Suprapubic skin (tissue), 3 donors: ENCODE measurements at regions not wholly inside any gene's neighbourhood (a gene's known extent, or its start where the extent isn't known, plus 50 kb on each side); places are given as distances from the start of the nearest gene placed in this dataset.

Source experiments
- CTCF ChIP-seq, 2 donors: fragments of 200-600 bp in 1 of 2; fragments of 450-650 bp in 1 of 2; sonication (generic) in 1 of 2; IDR thresholded peaks; one replicate each; pipeline ENCODE4 v1.5.1; 2016 to 2019; ENCODE audit warnings: antibody characterized with exemption in 2 of 2, mild to moderate bottlenecking in 1 of 2, moderate library complexity in 1 of 2
- POLR2AphosphoS5 ChIP-seq, 3 donors: sonication (generic); formaldehyde crosslinking; IDR thresholded peaks; one replicate each; pipeline ENCODE4 v1.6.1; 2017; ENCODE audit warnings: antibody characterized with exemption in 3 of 3

- TF ChIP-seq POLR2AphosphoS5 (IDR thresholded peaks at IDR 0.05) (no peak), CTCF (IDR thresholded peaks at IDR 0.05) (no peak)
Observed at GRCh38 chr2:156001851-156002250, 330.7 kb downstream of the NR4A2 start.
